OCI-LY1 (cell line): ENCODE measurements at regions not wholly inside any gene's neighbourhood (a gene's known extent, or its start where the extent isn't known, plus 50 kb on each side); places are given as distances from the start of the nearest gene placed in this dataset.

Source experiments
- EZH2 ChIP-seq: fragments of 200-600 bp; sonication (generic), shearing (Covaris generic); IDR thresholded peaks from 2 replicates; pipeline ENCODE4 v1.8.0; 2017; ENCODE audit warnings: borderline replicate concordance, mixed run types, mild to moderate bottlenecking, antibody characterized with exemption, low read length, moderate library complexity, mixed read lengths
- TF ChIP-seq, protein P1 (sequence below): fragments of 200-600 bp; sonication (generic), shearing (Covaris generic); IDR thresholded peaks from 2 replicates; pipeline ENCODE4 v1.5.1; 2017; ENCODE audit warnings: mild to moderate bottlenecking, antibody characterized with exemption, low read length, moderate library complexity, mixed read lengths

DNA sequence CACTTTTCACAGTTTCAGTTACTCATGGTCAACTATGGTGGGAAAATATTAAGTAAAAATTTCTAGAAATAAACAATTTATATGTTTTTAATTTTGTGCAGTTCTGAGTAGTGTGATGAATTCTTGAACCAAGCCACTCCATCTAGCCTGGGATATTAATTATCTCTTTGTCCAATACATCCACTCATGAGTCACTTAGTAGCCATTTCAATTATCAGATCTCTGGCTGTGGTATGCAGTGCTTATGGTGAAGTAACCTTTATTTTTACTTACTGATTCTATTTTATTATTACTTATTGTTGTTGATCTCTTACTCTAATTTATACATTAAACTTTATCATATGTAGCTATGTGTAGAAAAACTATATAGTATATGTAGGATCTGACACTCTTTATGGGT, 128.9 kb upstream of the KLHL1 start:
- TF ChIP-seq, protein P1, sequence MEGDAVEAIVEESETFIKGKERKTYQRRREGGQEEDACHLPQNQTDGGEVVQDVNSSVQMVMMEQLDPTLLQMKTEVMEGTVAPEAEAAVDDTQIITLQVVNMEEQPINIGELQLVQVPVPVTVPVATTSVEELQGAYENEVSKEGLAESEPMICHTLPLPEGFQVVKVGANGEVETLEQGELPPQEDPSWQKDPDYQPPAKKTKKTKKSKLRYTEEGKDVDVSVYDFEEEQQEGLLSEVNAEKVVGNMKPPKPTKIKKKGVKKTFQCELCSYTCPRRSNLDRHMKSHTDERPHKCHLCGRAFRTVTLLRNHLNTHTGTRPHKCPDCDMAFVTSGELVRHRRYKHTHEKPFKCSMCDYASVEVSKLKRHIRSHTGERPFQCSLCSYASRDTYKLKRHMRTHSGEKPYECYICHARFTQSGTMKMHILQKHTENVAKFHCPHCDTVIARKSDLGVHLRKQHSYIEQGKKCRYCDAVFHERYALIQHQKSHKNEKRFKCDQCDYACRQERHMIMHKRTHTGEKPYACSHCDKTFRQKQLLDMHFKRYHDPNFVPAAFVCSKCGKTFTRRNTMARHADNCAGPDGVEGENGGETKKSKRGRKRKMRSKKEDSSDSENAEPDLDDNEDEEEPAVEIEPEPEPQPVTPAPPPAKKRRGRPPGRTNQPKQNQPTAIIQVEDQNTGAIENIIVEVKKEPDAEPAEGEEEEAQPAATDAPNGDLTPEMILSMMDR: no peak
- TF ChIP-seq EZH2: no peak
